HepG2 (cell line): ENCODE measurements at regions not wholly inside any gene's neighbourhood (a gene's known extent, or its start where the extent isn't known, plus 50 kb on each side); places are given as distances from the start of the nearest gene placed in this dataset.

ENCODE experiments used
- ATAC-seq: fragments of 200-7000 bp; cut with Tn5 transposase; 3 replicates; pipeline ENCODE4 v1.9.1; 2020; ENCODE audit warnings: mild to moderate bottlenecking, moderate library complexity
- BruUV-seq: library from RNA; stranded (reverse); fragments of 400-500 nt; replicated peaks from 2 replicates; lab custom pipeline; 2021; lab: Mats Ljungman, UMichigan
- CTCF ChIA-PET: fragments of 300-600 bp; formaldehyde crosslinking; extraction: SDS; loops from one replicate; lab custom pipeline; 2021; ENCODE audit warnings: low total read pairs, inconsistent platforms, low intra/inter-chr PET ratio; lab: Yijun Ruan, JAX
- POLR2A ChIA-PET: fragments of 350-600 bp; sonication (Branson Sonifier 250); formaldehyde crosslinking; loops from one replicate; lab custom pipeline; 2020; ENCODE audit warnings: antibody characterized with exemption, inconsistent platforms; lab: Yijun Ruan, JAX
- DNase-seq: peaks from one replicate; pipeline ENCODE4 v3.0.0-alpha.2; 2015; ENCODE audit warnings: low spot score
- FAIRE-seq: peaks from 3 replicates; lab custom pipeline; 2011; peaks lifted over from hg19 to GRCh38; lab: Jason Lieb, UNC
- H2AFZ ChIP-seq: one replicate; pipeline ENCODE4 v1.6.1; 2011; ENCODE audit warnings: low read length, inconsistent platforms
- H3K27ac ChIP-seq: fragments of 300-600 bp; 3 replicates; pipeline ENCODE4 v1.8.0; 2011; ENCODE audit warnings: mixed run types, mild to moderate bottlenecking, mixed read lengths, low read length, inconsistent platforms; ENCODE audit not compliant: insufficient read depth; ENCODE audit errors: extremely low read length
- H3K27me3 ChIP-seq, 2 experiments: fragments of 200-600 bp in 1 of 2; 2 replicates in 1 of 2; 3 replicates in 1 of 2; pipeline versions ENCODE4 v1.6.0 to v1.8.0; 2011; ENCODE audit warnings: low read length in 2 of 2, mild to moderate bottlenecking in 2 of 2, moderate library complexity in 2 of 2, inconsistent platforms in 1 of 2; ENCODE audit not compliant: insufficient read depth in 2 of 2, control insufficient read depth in 1 of 2
- H3K36me3 ChIP-seq, 2 experiments: fragments of 200-600 bp in 1 of 2; replicated peaks in 1 of 2; 2 replicates in 1 of 2; 3 replicates in 1 of 2; pipeline versions ENCODE4 v1.5.1 to v1.8.0; 2011; ENCODE audit warnings: low read length in 2 of 2, inconsistent platforms in 1 of 2; ENCODE audit not compliant: insufficient read depth in 2 of 2, control insufficient read depth in 1 of 2
- H3K4me1 ChIP-seq: 2 replicates; pipeline ENCODE4 v1.5.1; 2012; ENCODE audit warnings: low read length, inconsistent platforms; ENCODE audit not compliant: insufficient read depth
- H3K4me2 ChIP-seq: 2 replicates; pipeline ENCODE4 v1.6.0; 2011; ENCODE audit warnings: low read depth, low read length, inconsistent platforms
- H3K4me3 ChIP-seq, 3 experiments: fragments of 200-600 bp in 1 of 3; sonication (generic), shearing (Covaris generic) in 1 of 3; replicated peaks in 1 of 3; 2 replicates each; pipeline ENCODE4 v1.5.1; 2011 to 2016; ENCODE audit warnings: low read length in 3 of 3, inconsistent platforms in 2 of 3, low read depth in 2 of 3, mild to moderate bottlenecking in 2 of 3, control low read depth in 1 of 3, mixed read lengths in 1 of 3; ENCODE audit not compliant: insufficient read depth in 1 of 3
- H3K79me2 ChIP-seq: one replicate; pipeline ENCODE4 v1.6.1; 2011; ENCODE audit warnings: low read length, inconsistent platforms; ENCODE audit not compliant: insufficient read depth
- H3K9ac ChIP-seq: 2 replicates; pipeline ENCODE4 v1.6.0; 2011; ENCODE audit warnings: mild to moderate bottlenecking, low read depth, low read length, inconsistent platforms; ENCODE audit not compliant: insufficient read depth
- H3K9me3 ChIP-seq: 2 replicates; pipeline ENCODE4 v1.5.1; 2012; ENCODE audit warnings: mild to moderate bottlenecking, low read length
- H4K20me1 ChIP-seq: 2 replicates; pipeline ENCODE4 v1.6.0; 2011; ENCODE audit warnings: inconsistent platforms, mild to moderate bottlenecking, low read length, moderate library complexity; ENCODE audit not compliant: insufficient read depth
- MXI1 ChIP-seq: IDR thresholded peaks from 3 replicates; pipeline ENCODE4 v1.6.1; 2012; ENCODE audit warnings: low read depth, low read length, inconsistent platforms, borderline replicate concordance
- NFE2L1 ChIP-seq: sonication (generic); formaldehyde crosslinking; IDR thresholded peaks from 2 replicates; pipeline ENCODE4 v1.4.0; 2020; ENCODE audit warnings: missing genetic modification reagents, mild to moderate bottlenecking, borderline replicate concordance
- SRY ChIP-seq: sonication (generic); formaldehyde crosslinking; IDR thresholded peaks from 2 replicates; pipeline ENCODE4 v1.8.0; 2022; ENCODE audit warnings: mild to moderate bottlenecking, missing genetic modification reagents
- STAG1 ChIP-seq: sonication (generic); formaldehyde crosslinking; IDR thresholded peaks from 2 replicates; pipeline ENCODE4 v1.4.0; 2020; ENCODE audit warnings: missing genetic modification reagents
- ZBED4 ChIP-seq: sonication (generic); formaldehyde crosslinking; IDR thresholded peaks from 2 replicates; pipeline ENCODE4 v1.4.0; 2020; ENCODE audit warnings: missing genetic modification reagents, borderline replicate concordance
- ZNF160 ChIP-seq: sonication (generic); formaldehyde crosslinking; IDR thresholded peaks from 2 replicates; pipeline ENCODE4 v1.8.0; 2022; ENCODE audit warnings: mild to moderate bottlenecking, inconsistent platforms, missing genetic modification reagents
- ZNF24 ChIP-seq: fragments of 450-650 bp; IDR thresholded peaks from 2 replicates; pipeline ENCODE4 v1.6.1; 2017; ENCODE audit warnings: antibody characterized with exemption, mild to moderate bottlenecking
- WGBS: methylation state at CpG from one replicate; pipeline ENCODE4 v1.1.6; 2017; ENCODE audit warnings: low lambda C conversion rate; 5-methylcytosine and 5-hydroxymethylcytosine counted together
- in situ Hi-C: cut with HindIII; loops from 2 replicates; pipeline ENCODE4 v1.10.0; 2017; ENCODE audit warnings: low pct_unique_long_range_greater_than_20kb; ENCODE audit not compliant: extremely low pct_ligation_motif_present
- intact Hi-C: fragments of 100-400 bp; cut with micrococcal nuclease; formaldehyde crosslinking; loops from one replicate; pipeline ENCODE4 v1.10.0; 2022; ENCODE audit not compliant: unreplicated experiment
- TF ChIP-seq, protein P1 (sequence below): sonication (generic); formaldehyde crosslinking; conservative IDR thresholded peaks from 2 replicates; pipeline ENCODE4 v1.5.0; 2020; ENCODE audit warnings: missing genetic modification reagents

- 2% methylated on average over 1 of the region's 1 CpG for WGBS
- in situ Hi-C loops: no loop called here
- Histone ChIP-seq H3K79me2 (no peaks in the 10 kb centered on the region), H3K27ac (no peak overlapping the region), H3K4me1 (no peaks in the 10 kb centered on the region), H3K9me3 (no peaks in the 10 kb centered on the region), H3K4me2 (no peak overlapping the region), H3K4me3 (no peak overlapping the region), H4K20me1 (no peaks in the 10 kb centered on the region), H3K36me3 (no peaks in the 10 kb centered on the region), H2AFZ (no peak overlapping the region), H3K27me3 (no peaks in the 10 kb centered on the region), H3K9ac (no peak overlapping the region)
- no peak for TF ChIP-seq ZNF24
- TF ChIP-seq, protein P1, sequence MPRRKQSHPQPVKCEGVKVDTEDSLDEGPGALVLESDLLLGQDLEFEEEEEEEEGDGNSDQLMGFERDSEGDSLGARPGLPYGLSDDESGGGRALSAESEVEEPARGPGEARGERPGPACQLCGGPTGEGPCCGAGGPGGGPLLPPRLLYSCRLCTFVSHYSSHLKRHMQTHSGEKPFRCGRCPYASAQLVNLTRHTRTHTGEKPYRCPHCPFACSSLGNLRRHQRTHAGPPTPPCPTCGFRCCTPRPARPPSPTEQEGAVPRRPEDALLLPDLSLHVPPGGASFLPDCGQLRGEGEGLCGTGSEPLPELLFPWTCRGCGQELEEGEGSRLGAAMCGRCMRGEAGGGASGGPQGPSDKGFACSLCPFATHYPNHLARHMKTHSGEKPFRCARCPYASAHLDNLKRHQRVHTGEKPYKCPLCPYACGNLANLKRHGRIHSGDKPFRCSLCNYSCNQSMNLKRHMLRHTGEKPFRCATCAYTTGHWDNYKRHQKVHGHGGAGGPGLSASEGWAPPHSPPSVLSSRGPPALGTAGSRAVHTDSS (CRISPR knock-in tag): no peak
- TF ChIP-seq NFE2L1: no peak
- no peak for TF ChIP-seq MXI1
- no peak for TF ChIP-seq SRY (CRISPR knock-in tag)
- no peak for TF ChIP-seq ZBED4 (CRISPR knock-in tag)
- TF ChIP-seq STAG1: no peak
- no peak for TF ChIP-seq ZNF160
- intact Hi-C loops: no loop called here
- ChIA-PET POLR2A (no interaction called here), CTCF (no interaction called here)
- DNase-seq (no peak), ATAC-seq (no peak), FAIRE-seq (no peak)
- no TSS peak for BruUV-seq
Observed at GRCh38 chr2:184339966-184340365, 258.4 kb upstream of the ZNF804A start.
